WTC11 (cell line): ENCODE measurements at regions not wholly inside any gene's neighbourhood (a gene's known extent, or its start where the extent isn't known, plus 50 kb on each side); places are given as distances from the start of the nearest gene placed in this dataset.

Experiments
- ATAC-seq: fragments of 200-7000 bp; cut with Tn5 transposase; 2 replicates; pipeline ENCODE4 v1.10.0; 2021; ENCODE audit warnings: mild to moderate bottlenecking, moderate library complexity
- CTCF ChIA-PET: fragments of 300-600 bp; sonication (Branson Sonifier 250); formaldehyde crosslinking; loops from one replicate; lab custom pipeline; 2021; ENCODE audit warnings: antibody characterized with exemption; lab: Charles Lee
- POLR2A ChIA-PET: fragments of 350-600 bp; sonication (Branson Sonifier 250); formaldehyde crosslinking; loops from one replicate; lab custom pipeline; 2021; ENCODE audit warnings: antibody characterized with exemption; lab: Charles Lee
- DNase-seq: peaks from one replicate; pipeline ENCODE4 v3.0.0; 2021; ENCODE audit warnings: low spot score
- H3K27ac Mint-ChIP-seq: 2 replicates; pipeline ENCODE4 v1.8.0; 2021; ENCODE audit warnings: mixed read lengths
- H3K27me3 Mint-ChIP-seq: 2 replicates; pipeline ENCODE4 v1.8.0; 2021; ENCODE audit warnings: low read depth, mild to moderate bottlenecking, moderate library complexity, mixed read lengths
- H3K36me3 Mint-ChIP-seq: 2 replicates; pipeline ENCODE4 v1.8.0; 2021; ENCODE audit warnings: mixed read lengths
- H3K4me1 Mint-ChIP-seq: 2 replicates; pipeline ENCODE4 v1.8.0; 2022; ENCODE audit warnings: mixed read lengths
- H3K4me3 Mint-ChIP-seq: 2 replicates; pipeline ENCODE4 v1.8.0; 2021; ENCODE audit warnings: mild to moderate bottlenecking, moderate library complexity, mixed read lengths
- H3K9me3 Mint-ChIP-seq: 2 replicates; pipeline ENCODE4 v1.8.0; 2021; ENCODE audit warnings: mixed read lengths
- E2F5 ChIP-seq: sonication (generic); formaldehyde crosslinking; IDR thresholded peaks from 2 replicates; pipeline ENCODE4 v1.8.1; 2022; ENCODE audit warnings: mild to moderate bottlenecking, moderate library complexity, missing genetic modification reagents
- ERG ChIP-seq: fragments of 250-450 bp; sonication (Bioruptor Pico); IDR thresholded peaks from 2 replicates; pipeline ENCODE4 v1.8.0; 2021; ENCODE audit warnings: mild to moderate bottlenecking
- ETV6 ChIP-seq: sonication (generic); formaldehyde crosslinking; IDR thresholded peaks from 2 replicates; pipeline ENCODE4 v1.8.1; 2022; ENCODE audit warnings: mild to moderate bottlenecking, missing genetic modification reagents
- JUN ChIP-seq: sonication (generic); formaldehyde crosslinking; IDR thresholded peaks from 2 replicates; pipeline ENCODE4 v1.8.0; 2023; ENCODE audit warnings: mild to moderate bottlenecking, missing genetic modification reagents
- RORB ChIP-seq: fragments of 250-450 bp; sonication (Bioruptor Pico); IDR thresholded peaks from 2 replicates; pipeline ENCODE4 v1.9.0; 2021; ENCODE audit warnings: mild to moderate bottlenecking
- SMAD3 ChIP-seq: sonication (generic); formaldehyde crosslinking; IDR thresholded peaks from 2 replicates; pipeline ENCODE4 v1.8.0; 2022; ENCODE audit warnings: missing genetic modification reagents, mild to moderate bottlenecking, borderline replicate concordance
- SMAD4 ChIP-seq: sonication (generic); formaldehyde crosslinking; IDR thresholded peaks from 2 replicates; pipeline ENCODE4 v1.8.0; 2022; ENCODE audit warnings: mild to moderate bottlenecking, missing genetic modification reagents
- ZNF121 ChIP-seq: sonication (generic); formaldehyde crosslinking; IDR thresholded peaks from 2 replicates; pipeline ENCODE4 v1.8.0; 2023; ENCODE audit warnings: missing genetic modification reagents
- ZNF219 ChIP-seq: sonication (generic); formaldehyde crosslinking; IDR thresholded peaks from 2 replicates; pipeline ENCODE4 v1.8.0; 2023; ENCODE audit warnings: missing genetic modification reagents, mild to moderate bottlenecking, borderline replicate concordance
- TF ChIP-seq, protein P1 (sequence below): fragments of 250-450 bp; sonication (Bioruptor Pico); IDR thresholded peaks from 2 replicates; pipeline ENCODE4 v1.9.0; 2021; ENCODE audit warnings: mild to moderate bottlenecking, borderline replicate concordance
- TF ChIP-seq, protein P2 (sequence below): sonication (generic); formaldehyde crosslinking; IDR thresholded peaks from 2 replicates; pipeline ENCODE4 v1.8.0; 2022; ENCODE audit warnings: mild to moderate bottlenecking, missing genetic modification reagents
- TF ChIP-seq, protein P3 (sequence below): fragments of 250-450 bp; sonication (Bioruptor Pico); IDR thresholded peaks from 2 replicates; pipeline ENCODE4 v1.9.0; 2021; ENCODE audit warnings: mild to moderate bottlenecking

DNA sequence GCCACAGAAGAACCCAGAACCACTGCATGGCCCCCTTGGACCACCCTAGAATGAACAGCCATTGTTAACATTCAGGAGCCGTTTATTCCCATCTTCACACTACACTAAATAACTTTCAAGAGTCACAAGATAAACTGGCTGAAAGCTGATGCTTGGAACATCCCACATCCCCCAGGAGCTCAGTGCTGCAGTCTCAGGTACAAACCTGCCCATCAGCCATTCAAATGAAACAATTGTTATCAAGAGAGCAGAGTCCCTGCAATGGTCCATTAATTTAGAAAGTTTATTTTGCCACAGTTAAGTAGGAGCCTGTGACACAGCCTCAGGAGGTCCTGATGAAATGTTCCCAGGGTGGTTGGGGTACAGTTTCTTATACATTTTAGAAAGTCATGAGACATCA, 123.8 kb upstream of the ZNF91 start (continued):
- no peak for TF ChIP-seq SMAD3
- no peak for TF ChIP-seq JUN
- TF ChIP-seq ETV6 (CRISPR knock-in tag), result no peak
- TF ChIP-seq, all 79 proteins: peak for 0

DNA sequence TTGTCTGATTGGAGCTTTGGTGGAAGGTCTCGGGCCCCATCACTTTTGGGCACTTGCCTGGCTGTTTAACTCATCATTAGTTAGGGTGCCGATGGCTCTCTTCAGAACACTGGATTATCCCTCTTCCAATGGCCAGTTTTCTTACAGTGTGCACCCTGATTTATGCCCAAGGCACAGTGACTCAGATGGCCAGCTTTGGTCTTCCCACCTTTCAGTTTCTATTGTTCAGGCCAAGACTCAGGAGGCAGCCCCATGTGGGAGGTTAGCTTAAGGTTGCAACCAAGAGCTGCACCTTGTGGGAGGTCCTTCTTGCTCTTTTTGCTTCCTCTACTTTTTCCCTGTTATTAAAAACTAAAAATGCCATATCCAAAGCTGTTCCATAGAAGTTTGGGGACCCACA, 121.0 kb upstream of the ZNF91 start:
- H3K4me3 Mint-ChIP-seq, result no peak overlapping the region
- CTCF ChIA-PET, result no interaction called here
- peaks cover 16% of the 10 kb centered on the region for H3K36me3 Mint-ChIP-seq
- TF ChIP-seq, protein P1, sequence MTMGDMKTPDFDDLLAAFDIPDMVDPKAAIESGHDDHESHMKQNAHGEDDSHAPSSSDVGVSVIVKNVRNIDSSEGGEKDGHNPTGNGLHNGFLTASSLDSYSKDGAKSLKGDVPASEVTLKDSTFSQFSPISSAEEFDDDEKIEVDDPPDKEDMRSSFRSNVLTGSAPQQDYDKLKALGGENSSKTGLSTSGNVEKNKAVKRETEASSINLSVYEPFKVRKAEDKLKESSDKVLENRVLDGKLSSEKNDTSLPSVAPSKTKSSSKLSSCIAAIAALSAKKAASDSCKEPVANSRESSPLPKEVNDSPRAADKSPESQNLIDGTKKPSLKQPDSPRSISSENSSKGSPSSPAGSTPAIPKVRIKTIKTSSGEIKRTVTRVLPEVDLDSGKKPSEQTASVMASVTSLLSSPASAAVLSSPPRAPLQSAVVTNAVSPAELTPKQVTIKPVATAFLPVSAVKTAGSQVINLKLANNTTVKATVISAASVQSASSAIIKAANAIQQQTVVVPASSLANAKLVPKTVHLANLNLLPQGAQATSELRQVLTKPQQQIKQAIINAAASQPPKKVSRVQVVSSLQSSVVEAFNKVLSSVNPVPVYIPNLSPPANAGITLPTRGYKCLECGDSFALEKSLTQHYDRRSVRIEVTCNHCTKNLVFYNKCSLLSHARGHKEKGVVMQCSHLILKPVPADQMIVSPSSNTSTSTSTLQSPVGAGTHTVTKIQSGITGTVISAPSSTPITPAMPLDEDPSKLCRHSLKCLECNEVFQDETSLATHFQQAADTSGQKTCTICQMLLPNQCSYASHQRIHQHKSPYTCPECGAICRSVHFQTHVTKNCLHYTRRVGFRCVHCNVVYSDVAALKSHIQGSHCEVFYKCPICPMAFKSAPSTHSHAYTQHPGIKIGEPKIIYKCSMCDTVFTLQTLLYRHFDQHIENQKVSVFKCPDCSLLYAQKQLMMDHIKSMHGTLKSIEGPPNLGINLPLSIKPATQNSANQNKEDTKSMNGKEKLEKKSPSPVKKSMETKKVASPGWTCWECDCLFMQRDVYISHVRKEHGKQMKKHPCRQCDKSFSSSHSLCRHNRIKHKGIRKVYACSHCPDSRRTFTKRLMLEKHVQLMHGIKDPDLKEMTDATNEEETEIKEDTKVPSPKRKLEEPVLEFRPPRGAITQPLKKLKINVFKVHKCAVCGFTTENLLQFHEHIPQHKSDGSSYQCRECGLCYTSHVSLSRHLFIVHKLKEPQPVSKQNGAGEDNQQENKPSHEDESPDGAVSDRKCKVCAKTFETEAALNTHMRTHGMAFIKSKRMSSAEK (CRISPR knock-in tag), result no peak
- TF ChIP-seq, protein P2, sequence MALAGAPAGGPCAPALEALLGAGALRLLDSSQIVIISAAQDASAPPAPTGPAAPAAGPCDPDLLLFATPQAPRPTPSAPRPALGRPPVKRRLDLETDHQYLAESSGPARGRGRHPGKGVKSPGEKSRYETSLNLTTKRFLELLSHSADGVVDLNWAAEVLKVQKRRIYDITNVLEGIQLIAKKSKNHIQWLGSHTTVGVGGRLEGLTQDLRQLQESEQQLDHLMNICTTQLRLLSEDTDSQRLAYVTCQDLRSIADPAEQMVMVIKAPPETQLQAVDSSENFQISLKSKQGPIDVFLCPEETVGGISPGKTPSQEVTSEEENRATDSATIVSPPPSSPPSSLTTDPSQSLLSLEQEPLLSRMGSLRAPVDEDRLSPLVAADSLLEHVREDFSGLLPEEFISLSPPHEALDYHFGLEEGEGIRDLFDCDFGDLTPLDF (CRISPR knock-in tag), result no peak
- TF ChIP-seq ZNF121 (CRISPR knock-in tag), result no peak
- TF ChIP-seq, all 79 proteins: peak for 0
- peaks cover 12% of the 10 kb centered on the region for H3K4me1 Mint-ChIP-seq
- POLR2A ChIA-PET, result no interaction called here
- ATAC-seq (no peak), DNase-seq (no peak)
- peaks cover 15% of the 10 kb centered on the region for H3K27me3 Mint-ChIP-seq
- no peak overlapping the region for H3K27ac Mint-ChIP-seq
- H3K9me3 Mint-ChIP-seq, result peaks cover 76% of the 10 kb centered on the region

DNA sequence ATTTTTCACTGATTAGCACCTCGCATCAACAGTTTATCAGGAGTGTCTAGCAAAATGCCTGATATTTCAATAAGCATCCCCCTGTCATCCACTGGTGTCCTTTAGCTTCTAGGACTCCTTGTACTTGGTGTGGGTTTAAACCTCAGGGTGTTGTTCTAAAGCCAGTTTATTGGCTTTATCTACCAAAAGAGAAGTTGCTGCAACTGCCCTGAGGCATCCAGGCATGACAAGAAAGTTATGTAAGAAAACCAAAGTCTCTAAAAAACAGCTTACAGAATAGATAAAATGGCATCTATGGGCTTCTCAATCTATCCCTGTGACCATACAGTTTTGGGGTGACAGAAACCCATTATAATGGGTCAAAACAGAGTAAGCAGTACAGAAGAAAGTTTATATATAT, 120.3 kb upstream of the ZNF91 start:
- TF ChIP-seq ERG (CRISPR knock-in tag) (no peak), E2F5 (CRISPR knock-in tag) (no peak), SMAD4 (CRISPR knock-in tag) (no peak), RORB (CRISPR knock-in tag) (no peak), ZNF219 (CRISPR knock-in tag) (no peak), SMAD3 (no peak)
- TF ChIP-seq, protein P3, sequence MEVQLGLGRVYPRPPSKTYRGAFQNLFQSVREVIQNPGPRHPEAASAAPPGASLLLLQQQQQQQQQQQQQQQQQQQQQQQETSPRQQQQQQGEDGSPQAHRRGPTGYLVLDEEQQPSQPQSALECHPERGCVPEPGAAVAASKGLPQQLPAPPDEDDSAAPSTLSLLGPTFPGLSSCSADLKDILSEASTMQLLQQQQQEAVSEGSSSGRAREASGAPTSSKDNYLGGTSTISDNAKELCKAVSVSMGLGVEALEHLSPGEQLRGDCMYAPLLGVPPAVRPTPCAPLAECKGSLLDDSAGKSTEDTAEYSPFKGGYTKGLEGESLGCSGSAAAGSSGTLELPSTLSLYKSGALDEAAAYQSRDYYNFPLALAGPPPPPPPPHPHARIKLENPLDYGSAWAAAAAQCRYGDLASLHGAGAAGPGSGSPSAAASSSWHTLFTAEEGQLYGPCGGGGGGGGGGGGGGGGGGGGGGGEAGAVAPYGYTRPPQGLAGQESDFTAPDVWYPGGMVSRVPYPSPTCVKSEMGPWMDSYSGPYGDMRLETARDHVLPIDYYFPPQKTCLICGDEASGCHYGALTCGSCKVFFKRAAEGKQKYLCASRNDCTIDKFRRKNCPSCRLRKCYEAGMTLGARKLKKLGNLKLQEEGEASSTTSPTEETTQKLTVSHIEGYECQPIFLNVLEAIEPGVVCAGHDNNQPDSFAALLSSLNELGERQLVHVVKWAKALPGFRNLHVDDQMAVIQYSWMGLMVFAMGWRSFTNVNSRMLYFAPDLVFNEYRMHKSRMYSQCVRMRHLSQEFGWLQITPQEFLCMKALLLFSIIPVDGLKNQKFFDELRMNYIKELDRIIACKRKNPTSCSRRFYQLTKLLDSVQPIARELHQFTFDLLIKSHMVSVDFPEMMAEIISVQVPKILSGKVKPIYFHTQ (CRISPR knock-in tag), result no peak
- ChIA-PET CTCF (no interaction called here), POLR2A (no interaction called here)
- DNase-seq (no peak), ATAC-seq (no peak)
- peaks cover 12% of the 10 kb centered on the region for H3K4me1 Mint-ChIP-seq
- peaks cover 15% of the 10 kb centered on the region for H3K27me3 Mint-ChIP-seq
- peaks cover 17% of the 10 kb centered on the region for H3K36me3 Mint-ChIP-seq
- no peak overlapping the region for H3K27ac Mint-ChIP-seq
- H3K4me3 Mint-ChIP-seq, result no peak overlapping the region
- peaks cover 71% of the 10 kb centered on the region for H3K9me3 Mint-ChIP-seq
